ENCODE measurements at regions not wholly inside any gene's neighbourhood (a gene's known extent, or its start where the extent isn't known, plus 50 kb on each side); places are given as distances from the start of the nearest gene placed in this dataset.

- Histone ChIP-seq H3K27me3 (ENCODE audit: insufficient read depth, low read length) (no peaks in the 10 kb centered on the region), H3K9ac (ENCODE audit: low read length) (no peak overlapping the region), H2AFZ (ENCODE audit: low read depth, low read length) (no peak overlapping the region), H4K20me1 (ENCODE audit: insufficient read depth, low read length) (no peaks in the 10 kb centered on the region), H3K9me3 (ENCODE audit: insufficient read depth, low read depth, low read length) (peaks cover 6% of the 10 kb centered on the region), H3K4me2 (ENCODE audit: low read length) (no peak overlapping the region), H3K4me3 (ENCODE audit: insufficient read depth, low read depth, low read length) (no peak overlapping the region), H3K79me2 (ENCODE audit: insufficient read depth, low read length) (no peaks in the 10 kb centered on the region), H3K27ac (ENCODE audit: low read depth, low read length) (no peak overlapping the region), H3K36me3 (ENCODE audit: insufficient read depth, low read length) (no peaks in the 10 kb centered on the region), H3K4me1 (ENCODE audit: insufficient read depth, low read length) (no peaks in the 10 kb centered on the region)
- no peak for DNase-seq (ENCODE audit: low read depth)
- TF ChIP-seq EZH2 (IDR thresholded peaks at IDR 0.05; ENCODE audit: insufficient read depth, low read length): no peak
- no peak for TF ChIP-seq CTCF (IDR thresholded peaks at IDR 0.05; ENCODE audit: insufficient read depth, low read depth, low read length)
- peaks cover 2% of the 10 kb centered on the region for H3K4me1 Mint-ChIP-seq (ENCODE audit: low read depth, unreplicated experiment)
- H3K27me3 Mint-ChIP-seq (ENCODE audit: low read depth, unreplicated experiment): no peaks in the 10 kb centered on the region
- no peaks in the 10 kb centered on the region for H3K9me3 Mint-ChIP-seq (ENCODE audit: unreplicated experiment)
- H3K36me3 Mint-ChIP-seq (ENCODE audit: low read depth, unreplicated experiment): no peaks in the 10 kb centered on the region
- no peak overlapping the region for H3K27ac Mint-ChIP-seq (ENCODE audit: unreplicated experiment)
- no peak for FAIRE-seq
- H3K4me3 Mint-ChIP-seq (ENCODE audit: unreplicated experiment): no peak overlapping the region
These were observed 328.2 kb upstream of the CNTNAP5 start for GRCh38 chr2:123696799-123697410.

- Histone ChIP-seq H3K27me3 (ENCODE audit: insufficient read depth, low read length) (no peaks in the 10 kb centered on the region), H2AFZ (ENCODE audit: low read depth, low read length) (no peak overlapping the region), H3K36me3 (ENCODE audit: insufficient read depth, low read length) (no peaks in the 10 kb centered on the region), H3K9me3 (ENCODE audit: insufficient read depth, low read depth, low read length) (no peaks in the 10 kb centered on the region), H3K4me3 (ENCODE audit: insufficient read depth, low read depth, low read length) (no peak overlapping the region), H3K79me2 (ENCODE audit: insufficient read depth, low read length) (no peaks in the 10 kb centered on the region), H3K4me2 (ENCODE audit: low read length) (no peak overlapping the region), H4K20me1 (ENCODE audit: insufficient read depth, low read length) (no peaks in the 10 kb centered on the region), H3K27ac (ENCODE audit: low read depth, low read length) (no peak overlapping the region), H3K4me1 (ENCODE audit: insufficient read depth, low read length) (no peaks in the 10 kb centered on the region), H3K9ac (ENCODE audit: low read length) (no peak overlapping the region)
- TF ChIP-seq CTCF (IDR thresholded peaks at IDR 0.05; ENCODE audit: insufficient read depth, low read depth, low read length): no peak
- no peak for TF ChIP-seq EZH2 (IDR thresholded peaks at IDR 0.05; ENCODE audit: insufficient read depth, low read length)
- no peak for DNase-seq (ENCODE audit: low read depth)
- Mint-ChIP-seq H3K4me3 (ENCODE audit: unreplicated experiment) (no peak overlapping the region), H3K4me1 (ENCODE audit: low read depth, unreplicated experiment) (peaks cover 2% of the 10 kb centered on the region), H3K27ac (ENCODE audit: unreplicated experiment) (no peak overlapping the region), H3K27me3 (ENCODE audit: low read depth, unreplicated experiment) (no peaks in the 10 kb centered on the region), H3K36me3 (ENCODE audit: low read depth, unreplicated experiment) (no peaks in the 10 kb centered on the region), H3K9me3 (ENCODE audit: unreplicated experiment) (no peaks in the 10 kb centered on the region)
- no peak for FAIRE-seq
These were observed 309.6 kb upstream of the CNTNAP5 start for GRCh38 chr2:123715467-123715982.

DNA sequence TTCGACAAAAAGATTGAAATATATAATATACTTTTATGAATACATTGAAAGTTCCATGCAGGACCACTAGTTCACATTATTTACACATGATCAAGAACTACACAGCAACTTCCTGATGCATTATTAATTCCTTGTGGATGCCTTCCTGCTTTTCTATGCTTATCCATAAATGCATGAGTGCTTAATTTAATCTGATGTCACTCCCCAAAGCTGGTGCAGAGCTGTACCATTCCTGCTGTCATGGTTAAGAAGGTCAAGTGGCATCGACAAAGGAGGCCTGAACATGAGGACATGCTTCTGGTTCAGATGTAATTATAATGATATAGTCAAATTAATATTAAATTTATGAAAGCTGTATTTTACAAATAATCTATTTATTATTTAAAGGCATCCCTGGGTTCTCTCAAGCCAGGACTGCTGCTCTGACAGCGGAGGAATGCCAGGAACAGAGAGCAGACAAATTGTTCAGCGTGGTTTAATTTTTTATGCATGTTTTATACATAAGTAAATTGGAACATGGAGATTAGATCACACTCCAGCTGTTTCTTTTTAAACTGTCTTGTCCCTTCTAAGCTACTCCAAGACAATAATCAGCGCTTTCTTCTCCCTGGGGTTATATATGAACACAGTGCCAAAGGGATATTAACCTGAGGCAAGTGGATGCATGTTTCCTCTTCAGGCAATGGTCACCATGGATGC lies 307.3 kb upstream of the CNTNAP5 start:
- H3K27ac ChIP-seq (ENCODE audit: low read depth, low read length): no peak overlapping the region
- H2AFZ ChIP-seq (ENCODE audit: low read depth, low read length): no peak overlapping the region
- no peak overlapping the region for H3K9ac ChIP-seq (ENCODE audit: low read length)
- no peaks in the 10 kb centered on the region for H3K36me3 ChIP-seq (ENCODE audit: insufficient read depth, low read length)
- FAIRE-seq: no peak
- Mint-ChIP-seq H3K36me3 (ENCODE audit: low read depth, unreplicated experiment) (no peaks in the 10 kb centered on the region), H3K4me1 (ENCODE audit: low read depth, unreplicated experiment) (no peaks in the 10 kb centered on the region), H3K4me3 (ENCODE audit: unreplicated experiment) (no peak overlapping the region), H3K27ac (ENCODE audit: unreplicated experiment) (no peak overlapping the region), H3K9me3 (ENCODE audit: unreplicated experiment) (no peaks in the 10 kb centered on the region), H3K27me3 (ENCODE audit: low read depth, unreplicated experiment) (no peaks in the 10 kb centered on the region)
- no peak overlapping the region for H3K4me3 ChIP-seq (ENCODE audit: insufficient read depth, low read depth, low read length)
- H3K4me1 ChIP-seq (ENCODE audit: insufficient read depth, low read length): no peaks in the 10 kb centered on the region
- H3K9me3 ChIP-seq (ENCODE audit: insufficient read depth, low read depth, low read length): no peaks in the 10 kb centered on the region
- no peaks in the 10 kb centered on the region for H3K79me2 ChIP-seq (ENCODE audit: insufficient read depth, low read length)
- no peak for DNase-seq (ENCODE audit: low read depth)
- no peaks in the 10 kb centered on the region for H4K20me1 ChIP-seq (ENCODE audit: insufficient read depth, low read length)
- no peak overlapping the region for H3K4me2 ChIP-seq (ENCODE audit: low read length)
- H3K27me3 ChIP-seq (ENCODE audit: insufficient read depth, low read length): no peaks in the 10 kb centered on the region
- TF ChIP-seq EZH2 (IDR thresholded peaks at IDR 0.05; ENCODE audit: insufficient read depth, low read length): no peak
- TF ChIP-seq CTCF (IDR thresholded peaks at IDR 0.05; ENCODE audit: insufficient read depth, low read depth, low read length): no peak
